ENCODE measurements at regions not wholly inside any gene's neighbourhood (a gene's known extent, or its start where the extent isn't known, plus 50 kb on each side); places are given as distances from the start of the nearest gene placed in this dataset.

DNA sequence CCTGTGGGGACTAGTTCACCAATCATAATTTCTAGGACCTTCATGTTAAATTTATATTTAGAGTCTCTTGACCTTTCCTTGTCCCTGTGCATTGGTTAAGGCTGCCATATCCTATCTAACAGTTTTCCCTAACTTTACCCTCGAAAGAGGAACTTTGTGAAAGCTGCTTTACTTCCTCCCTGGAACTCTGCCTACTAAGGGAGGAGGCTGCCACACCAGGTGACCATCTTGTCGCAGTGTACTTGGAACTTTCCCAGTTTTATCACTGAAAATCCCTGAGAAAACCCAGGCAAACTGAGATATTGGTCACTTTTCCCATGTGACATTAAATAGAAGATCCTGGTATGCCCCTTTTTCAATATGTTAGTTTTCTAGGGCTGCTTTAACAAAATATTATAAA is 317.6 kb upstream of the TSHZ2 start:
- TF ChIP-seq POLR2A (IDR thresholded peaks at IDR 0.05) = no peak
- TF ChIP-seq CTCF (IDR thresholded peaks at IDR 0.05) = no peak
